Kasumi-1 (cell line): ENCODE measurements at regions not wholly inside any gene's neighbourhood (a gene's known extent, or its start where the extent isn't known, plus 50 kb on each side); places are given as distances from the start of the nearest gene placed in this dataset.

Experiments used
- DNase-seq, 2 experiments: peaks; one replicate each; lab custom pipeline; 2025; lab: John Stamatoyannopoulos, UW

GRCh38 chr11:37072538-37073055 lies 474.6 kb upstream of the RAG2 start:
- no peak for DNase-seq

GRCh38 chr11:37050311-37050710 lies 452.3 kb upstream of the RAG2 start:
- no peak for DNase-seq

- DNase-seq, result no peak
Observed at GRCh38 chr11:37040921-37041320, 442.9 kb upstream of the RAG2 start.

GRCh38 chr11:37038911-37039310 lies 440.9 kb upstream of the RAG2 start:
- DNase-seq, result no peak

GRCh38 chr11:37026741-37027140 lies 428.7 kb upstream of the RAG2 start:
- no peak for DNase-seq

- no peak for DNase-seq
Observed at GRCh38 chr11:37026326-37026725, 428.3 kb upstream of the RAG2 start.

- DNase-seq, result no peak
Observed at GRCh38 chr11:37006563-37006962, 408.5 kb upstream of the RAG2 start.

GRCh38 chr11:37002831-37003230 lies 404.8 kb upstream of the RAG2 start:
- no peak for DNase-seq

- no peak for DNase-seq
Observed at GRCh38 chr11:36997656-36998055, 399.6 kb upstream of the RAG2 start.

GRCh38 chr11:36996795-36997194 lies 398.8 kb upstream of the RAG2 start:
- DNase-seq, result no peak

- DNase-seq, result no peak
Observed at GRCh38 chr11:36994208-36994607, 396.2 kb upstream of the RAG2 start.

GRCh38 chr11:36988556-36988955 lies 390.5 kb upstream of the RAG2 start:
- no peak for DNase-seq

- no peak for DNase-seq
Observed at GRCh38 chr11:36985562-36985961, 387.5 kb upstream of the RAG2 start.

- DNase-seq, result no peak
Observed at GRCh38 chr11:36976741-36977140, 378.7 kb upstream of the RAG2 start.

GRCh38 chr11:36974771-36975170 lies 376.7 kb upstream of the RAG2 start:
- no peak for DNase-seq

GRCh38 chr11:36953976-36954375 lies 355.9 kb upstream of the RAG2 start:
- DNase-seq, result no peak

GRCh38 chr11:36948460-36949127 lies 350.6 kb upstream of the RAG2 start:
- DNase-seq, result no peak

GRCh38 chr11:36945384-36945783 lies 347.3 kb upstream of the RAG2 start:
- peak; percentile 58 to 63 for DNase-seq

GRCh38 chr11:36933481-36933880 lies 335.4 kb upstream of the RAG2 start:
- no peak for DNase-seq

- no peak for DNase-seq
Observed at GRCh38 chr11:36931139-36931538, 333.1 kb upstream of the RAG2 start.

- no peak for DNase-seq
Observed at GRCh38 chr11:36930256-36930655, 332.2 kb upstream of the RAG2 start.

GRCh38 chr11:36929401-36929800 lies 331.4 kb upstream of the RAG2 start:
- no peak for DNase-seq

GRCh38 chr11:36928621-36929020 lies 330.6 kb upstream of the RAG2 start:
- no peak for DNase-seq

- DNase-seq, result no peak
Observed at GRCh38 chr11:36899800-36900199, 301.8 kb upstream of the RAG2 start.
